HEK293T (cell line): ENCODE measurements at regions not wholly inside any gene's neighbourhood (a gene's known extent, or its start where the extent isn't known, plus 50 kb on each side); places are given as distances from the start of the nearest gene placed in this dataset.

Experiments used
- CTBP1 ChIP-seq: fragments of 450-650 bp; IDR thresholded peaks from 2 replicates; pipeline ENCODE4 v1.6.1; 2016; ENCODE audit warnings: borderline replicate concordance
- FOXA1 ChIP-seq: fragments of 450-650 bp; IDR thresholded peaks from 2 replicates; pipeline ENCODE4 v1.6.1; 2016; ENCODE audit warnings: mild to moderate bottlenecking
- FOXK2 ChIP-seq: fragments of 450-650 bp; IDR thresholded peaks from 2 replicates; pipeline ENCODE4 v1.6.1; 2016; ENCODE audit warnings: mild to moderate bottlenecking

DNA sequence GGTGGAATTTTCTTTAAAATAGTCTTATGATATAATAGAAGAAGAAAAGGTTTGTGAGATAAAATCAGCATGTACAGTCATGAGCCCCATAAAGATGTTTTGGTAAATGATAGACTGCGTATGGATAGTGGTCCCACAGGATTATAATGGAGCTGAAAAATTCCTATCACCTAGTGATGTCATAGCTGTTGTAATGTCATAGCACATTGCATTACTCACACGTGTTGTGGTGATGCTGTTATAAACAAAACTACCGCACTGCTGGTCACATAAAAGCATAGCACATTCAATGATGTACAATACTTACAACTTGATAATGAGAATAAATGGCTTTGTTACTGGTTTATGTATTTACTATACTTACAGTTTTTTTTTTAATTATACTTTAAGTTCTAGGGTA, 715.2 kb upstream of the HTR2C start:
- TF ChIP-seq FOXK2 (no peak), FOXA1 (no peak), CTBP1 (no peak)
